Neural progenitor cell (in vitro differentiated cells): ENCODE measurements at regions not wholly inside any gene's neighbourhood (a gene's known extent, or its start where the extent isn't known, plus 50 kb on each side); places are given as distances from the start of the nearest gene placed in this dataset.

Source experiments
- DNase-seq: peaks from one replicate; pipeline ENCODE4 v3.0.0-alpha.2; 2016; ENCODE audit warnings: low spot score
- H2AFZ ChIP-seq: fragments of 200-600 bp; sonication (generic); replicated peaks from 2 replicates; pipeline ENCODE4 v1.6.1; 2016; ENCODE audit warnings: antibody characterized with exemption
- H3F3A ChIP-seq: fragments of 200-600 bp; sonication (generic); 2 replicates; pipeline ENCODE4 v1.6.1; 2016; ENCODE audit warnings: antibody characterized with exemption, low read depth
- H3K27ac ChIP-seq: fragments of 200-600 bp; sonication (generic); 2 replicates; pipeline ENCODE4 v1.5.1; 2016; ENCODE audit warnings: mild to moderate bottlenecking
- H3K27me3 ChIP-seq: fragments of 200-600 bp; sonication (generic); 2 replicates; pipeline ENCODE4 v1.6.1; 2016; ENCODE audit warnings: mild to moderate bottlenecking, moderate library complexity
- H3K36me3 ChIP-seq: fragments of 200-600 bp; sonication (generic); 2 replicates; pipeline ENCODE4 v1.5.1; 2016
- H3K4me1 ChIP-seq: fragments of 200-600 bp; sonication (generic); 2 replicates; pipeline ENCODE4 v1.6.1; 2016; ENCODE audit warnings: mixed run types
- H3K4me2 ChIP-seq: fragments of 200-600 bp; sonication (generic); 2 replicates; pipeline ENCODE4 v1.6.1; 2016
- H3K4me3 ChIP-seq: fragments of 200-600 bp; sonication (generic); 2 replicates; pipeline ENCODE4 v1.5.1; 2016
- H3K79me2 ChIP-seq: fragments of 200-600 bp; sonication (generic); 2 replicates; pipeline ENCODE4 v1.6.1; 2016; ENCODE audit warnings: low read depth
- H3K9ac ChIP-seq: fragments of 200-600 bp; sonication (generic); 2 replicates; pipeline ENCODE4 v1.6.1; 2016
- H3K9me3 ChIP-seq: fragments of 200-600 bp; sonication (generic); 2 replicates; pipeline ENCODE4 v1.5.1; 2016; ENCODE audit warnings: low read depth
- H4K20me1 ChIP-seq: fragments of 200-600 bp; sonication (generic); 2 replicates; pipeline ENCODE4 v1.6.1; 2016; ENCODE audit warnings: low read depth
- H3K27ac Mint-ChIP-seq: 3 replicates; pipeline ENCODE4 v1.8.0; 2021; ENCODE audit warnings: mixed read lengths
- H3K27me3 Mint-ChIP-seq: 2 replicates; pipeline ENCODE4 v1.8.0; 2022; ENCODE audit warnings: low read depth, mild to moderate bottlenecking, inconsistent platforms, moderate library complexity, mixed read lengths; ENCODE audit not compliant: insufficient read depth
- H3K36me3 Mint-ChIP-seq: 3 replicates; pipeline ENCODE4 v1.8.0; 2021; ENCODE audit warnings: mixed read lengths
- H3K4me1 Mint-ChIP-seq: 3 replicates; pipeline ENCODE4 v1.8.0; 2021; ENCODE audit warnings: mixed read lengths
- H3K4me3 Mint-ChIP-seq: 3 replicates; pipeline ENCODE4 v1.8.0; 2021; ENCODE audit warnings: mild to moderate bottlenecking, moderate library complexity, mixed read lengths
- H3K9me3 Mint-ChIP-seq: 3 replicates; pipeline ENCODE4 v1.8.0; 2020; ENCODE audit warnings: mixed read lengths
- EZH2 ChIP-seq: fragments of 200-600 bp; sonication (generic); IDR thresholded peaks from 2 replicates; pipeline ENCODE4 v1.6.1; 2017; ENCODE audit warnings: antibody characterized with exemption, mild to moderate bottlenecking, moderate library complexity
- EZH2phosphoT487 ChIP-seq: fragments of 200-600 bp; sonication (generic); IDR thresholded peaks from 2 replicates; pipeline ENCODE4 v1.6.1; 2017; ENCODE audit warnings: antibody characterized with exemption
- TF ChIP-seq, protein P1 (sequence below): fragments of 200-600 bp; sonication (generic); IDR thresholded peaks from 2 replicates; pipeline ENCODE4 v1.5.1; 2017; ENCODE audit warnings: antibody characterized with exemption, mild to moderate bottlenecking

DNA sequence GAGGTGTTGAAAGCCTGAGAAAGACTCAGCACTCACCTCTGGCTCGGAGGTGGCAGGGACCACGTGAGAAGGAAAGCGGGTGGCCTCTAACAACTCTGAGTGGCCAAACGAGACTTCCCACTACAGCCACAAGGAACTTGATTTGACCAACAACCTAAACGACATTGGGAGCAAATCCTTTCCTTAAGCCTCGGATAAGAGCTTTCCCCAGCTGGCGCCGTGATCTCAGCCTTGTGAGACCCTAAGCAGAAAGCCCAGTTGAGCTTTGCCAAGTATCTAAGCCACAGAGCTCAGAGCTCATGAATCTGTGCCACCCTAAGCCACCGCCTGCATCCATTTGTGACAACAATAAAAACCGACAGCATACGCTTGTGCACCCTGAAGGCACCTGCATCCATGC, 636.0 kb downstream of the TBC1D22A start:
- no peak overlapping the region for H3K4me3 ChIP-seq
- Mint-ChIP-seq H3K4me1 (no peaks in the 10 kb centered on the region), H3K36me3 (no peaks in the 10 kb centered on the region), H3K4me3 (no peak overlapping the region), H3K27me3 (peaks cover 7% of the 10 kb centered on the region), H3K27ac (no peak overlapping the region), H3K9me3 (peaks cover 26% of the 10 kb centered on the region)
- no peaks in the 10 kb centered on the region for H4K20me1 ChIP-seq
- H3K9me3 ChIP-seq, result no peaks in the 10 kb centered on the region
- no peak overlapping the region for H3K9ac ChIP-seq
- H2AFZ ChIP-seq, result no peak overlapping the region
- no peaks in the 10 kb centered on the region for H3K27me3 ChIP-seq
- H3K4me2 ChIP-seq, result no peak overlapping the region
- no peaks in the 10 kb centered on the region for H3K36me3 ChIP-seq
- no peak for DNase-seq
- H3F3A ChIP-seq, result no peaks in the 10 kb centered on the region
- no peaks in the 10 kb centered on the region for H3K79me2 ChIP-seq
- no peak overlapping the region for H3K27ac ChIP-seq
- no peak for TF ChIP-seq EZH2phosphoT487
- TF ChIP-seq, protein P1, sequence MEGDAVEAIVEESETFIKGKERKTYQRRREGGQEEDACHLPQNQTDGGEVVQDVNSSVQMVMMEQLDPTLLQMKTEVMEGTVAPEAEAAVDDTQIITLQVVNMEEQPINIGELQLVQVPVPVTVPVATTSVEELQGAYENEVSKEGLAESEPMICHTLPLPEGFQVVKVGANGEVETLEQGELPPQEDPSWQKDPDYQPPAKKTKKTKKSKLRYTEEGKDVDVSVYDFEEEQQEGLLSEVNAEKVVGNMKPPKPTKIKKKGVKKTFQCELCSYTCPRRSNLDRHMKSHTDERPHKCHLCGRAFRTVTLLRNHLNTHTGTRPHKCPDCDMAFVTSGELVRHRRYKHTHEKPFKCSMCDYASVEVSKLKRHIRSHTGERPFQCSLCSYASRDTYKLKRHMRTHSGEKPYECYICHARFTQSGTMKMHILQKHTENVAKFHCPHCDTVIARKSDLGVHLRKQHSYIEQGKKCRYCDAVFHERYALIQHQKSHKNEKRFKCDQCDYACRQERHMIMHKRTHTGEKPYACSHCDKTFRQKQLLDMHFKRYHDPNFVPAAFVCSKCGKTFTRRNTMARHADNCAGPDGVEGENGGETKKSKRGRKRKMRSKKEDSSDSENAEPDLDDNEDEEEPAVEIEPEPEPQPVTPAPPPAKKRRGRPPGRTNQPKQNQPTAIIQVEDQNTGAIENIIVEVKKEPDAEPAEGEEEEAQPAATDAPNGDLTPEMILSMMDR, result no peak
- H3K4me1 ChIP-seq, result no peaks in the 10 kb centered on the region

DNA sequence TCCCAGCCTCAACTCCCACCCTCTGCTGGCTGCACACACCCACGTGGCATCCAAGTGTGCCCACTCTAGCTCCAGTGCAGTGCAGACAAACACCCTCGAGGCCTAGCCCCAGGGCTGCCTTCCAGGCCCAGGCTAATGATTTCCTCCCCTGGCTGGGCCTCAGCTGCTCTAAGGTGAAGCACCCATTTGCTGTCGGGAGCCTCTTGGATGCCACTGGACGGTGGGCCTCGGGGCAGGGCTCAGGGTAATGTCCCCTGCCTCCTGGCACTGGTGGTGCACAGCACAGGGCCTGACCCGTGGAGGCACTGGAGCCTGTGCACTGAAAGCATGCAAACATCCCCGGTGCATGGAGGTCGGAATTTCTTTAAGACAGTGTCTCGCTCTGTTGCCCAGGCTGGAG, 635.2 kb downstream of the TBC1D22A start:
- no peaks in the 10 kb centered on the region for H3K9me3 ChIP-seq
- Mint-ChIP-seq H3K36me3 (no peaks in the 10 kb centered on the region), H3K27ac (no peak overlapping the region), H3K9me3 (peaks cover 23% of the 10 kb centered on the region), H3K4me1 (no peaks in the 10 kb centered on the region), H3K4me3 (no peak overlapping the region), H3K27me3 (peaks cover 6% of the 10 kb centered on the region)
- no peak overlapping the region for H3K4me3 ChIP-seq
- no peaks in the 10 kb centered on the region for H4K20me1 ChIP-seq
- no peak overlapping the region for H2AFZ ChIP-seq
- H3K27ac ChIP-seq, result no peak overlapping the region
- no peaks in the 10 kb centered on the region for H3K36me3 ChIP-seq
- no peaks in the 10 kb centered on the region for H3K4me1 ChIP-seq
- no peak for DNase-seq
- H3K4me2 ChIP-seq, result no peak overlapping the region
- no peaks in the 10 kb centered on the region for H3K27me3 ChIP-seq
- no peaks in the 10 kb centered on the region for H3F3A ChIP-seq
- H3K9ac ChIP-seq, result no peak overlapping the region
- no peaks in the 10 kb centered on the region for H3K79me2 ChIP-seq
- TF ChIP-seq EZH2, result no peak
- TF ChIP-seq, protein P1, result no peak
- TF ChIP-seq EZH2phosphoT487, result no peak

DNA sequence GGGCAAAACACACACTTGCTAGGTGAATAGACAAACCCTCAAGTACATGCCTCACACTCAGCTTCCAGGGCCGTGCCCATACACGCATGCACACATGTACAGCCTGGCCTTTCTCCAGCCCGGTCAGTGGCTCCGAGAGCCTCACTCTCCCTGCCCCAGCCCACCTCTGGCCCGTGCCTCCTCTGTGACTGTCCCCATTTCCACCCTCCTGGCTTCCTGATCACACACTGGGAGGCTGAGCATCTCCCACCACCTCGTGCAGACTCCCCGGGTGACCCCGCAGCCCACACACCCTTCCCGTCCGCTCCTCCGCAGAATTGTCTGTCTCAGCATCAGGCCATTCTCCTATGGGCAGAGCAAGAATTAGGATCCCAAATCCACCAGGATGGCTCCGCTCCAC, 634.1 kb downstream of the TBC1D22A start:
- DNase-seq, result no peak
- Histone ChIP-seq H4K20me1 (no peaks in the 10 kb centered on the region), H3K36me3 (no peaks in the 10 kb centered on the region), H3F3A (no peaks in the 10 kb centered on the region), H3K9ac (no peak overlapping the region), H3K79me2 (no peaks in the 10 kb centered on the region), H3K4me2 (no peak overlapping the region), H3K4me1 (no peaks in the 10 kb centered on the region), H3K9me3 (no peaks in the 10 kb centered on the region), H3K27ac (no peak overlapping the region), H3K27me3 (no peaks in the 10 kb centered on the region), H2AFZ (no peak overlapping the region), H3K4me3 (no peak overlapping the region)
- H3K36me3 Mint-ChIP-seq, result no peaks in the 10 kb centered on the region
- no peak overlapping the region for H3K4me3 Mint-ChIP-seq
- H3K4me1 Mint-ChIP-seq, result no peaks in the 10 kb centered on the region
- H3K9me3 Mint-ChIP-seq, result peaks cover 23% of the 10 kb centered on the region
- TF ChIP-seq EZH2phosphoT487 (no peak), EZH2 (no peak)
- TF ChIP-seq, protein P1, result no peak
- no peak overlapping the region for H3K27ac Mint-ChIP-seq
- H3K27me3 Mint-ChIP-seq, result peaks cover 4% of the 10 kb centered on the region

DNA sequence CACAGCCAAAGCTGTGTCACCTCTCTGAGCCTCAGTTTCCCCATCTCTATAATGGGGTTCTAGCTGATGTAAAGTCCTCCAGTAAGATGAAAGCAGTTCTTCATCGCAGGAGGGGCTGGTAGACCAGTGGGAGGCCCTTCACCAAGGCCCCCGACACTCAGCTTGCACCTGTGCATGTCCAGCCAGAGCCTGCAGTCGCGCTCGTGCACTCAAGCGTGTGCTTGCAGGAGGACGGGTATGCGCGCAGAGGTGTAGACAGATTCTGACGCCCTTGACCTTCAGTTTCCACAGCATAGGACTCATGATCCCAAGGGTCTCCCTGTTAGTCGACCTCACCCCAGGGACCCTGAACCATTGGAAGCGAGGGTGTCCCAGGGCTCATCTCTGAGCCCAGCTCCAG, 633.7 kb downstream of the TBC1D22A start:
- Histone ChIP-seq H3K79me2 (no peaks in the 10 kb centered on the region), H3K4me2 (no peak overlapping the region), H4K20me1 (no peaks in the 10 kb centered on the region), H3K4me1 (no peaks in the 10 kb centered on the region), H3K4me3 (no peak overlapping the region), H3F3A (no peaks in the 10 kb centered on the region), H3K27ac (no peak overlapping the region), H2AFZ (no peak overlapping the region), H3K9me3 (no peaks in the 10 kb centered on the region), H3K27me3 (no peaks in the 10 kb centered on the region), H3K36me3 (no peaks in the 10 kb centered on the region), H3K9ac (no peak overlapping the region)
- DNase-seq, result no peak
- peaks cover 23% of the 10 kb centered on the region for H3K9me3 Mint-ChIP-seq
- no peaks in the 10 kb centered on the region for H3K36me3 Mint-ChIP-seq
- peaks cover 4% of the 10 kb centered on the region for H3K27me3 Mint-ChIP-seq
- TF ChIP-seq EZH2 (no peak), EZH2phosphoT487 (no peak)
- TF ChIP-seq, protein P1, result no peak
- H3K4me1 Mint-ChIP-seq, result no peaks in the 10 kb centered on the region
- H3K4me3 Mint-ChIP-seq, result no peak overlapping the region
- H3K27ac Mint-ChIP-seq, result no peak overlapping the region
